Spleen (tissue), 11 donors: ENCODE measurements at regions not wholly inside any gene's neighbourhood (a gene's known extent, or its start where the extent isn't known, plus 50 kb on each side); places are given as distances from the start of the nearest gene placed in this dataset.

Experiments used
- DNase-seq: peaks from one replicate; pipeline ENCODE4 v3.0.0-alpha.2; 2020
- H3K27ac ChIP-seq, 8 donors: fragments of 200-600 bp; sonication (generic) in 7 of 8; 1 replicate in 4 of 8; 2 replicates in 4 of 8; pipeline versions ENCODE4 v1.5.0 to v1.8.0; 2016 to 2021; ENCODE audit warnings: inconsistent platforms in 4 of 8, mild to moderate bottlenecking in 4 of 8, moderate library complexity in 1 of 8
- H3K27me3 ChIP-seq, 7 donors: fragments of 200-600 bp; sonication (generic) in 6 of 7; replicated peaks in 1 of 7; 1 replicate in 4 of 7; 2 replicates in 3 of 7; pipeline versions ENCODE4 v1.5.0 to v1.8.0; 2016 to 2021; ENCODE audit warnings: inconsistent platforms in 3 of 7, mild to moderate bottlenecking in 1 of 7
- H3K36me3 ChIP-seq, 6 donors: fragments of 200-600 bp; sonication (generic) in 5 of 6; 1 replicate in 4 of 6; 2 replicates in 2 of 6; pipeline versions ENCODE4 v1.5.0 to v1.8.0; 2016 to 2021; ENCODE audit warnings: inconsistent platforms in 2 of 6
- H3K4me1 ChIP-seq, 6 donors: fragments of 200-600 bp; sonication (generic) in 5 of 6; 1 replicate in 3 of 6; 2 replicates in 3 of 6; pipeline versions ENCODE4 v1.5.0 to v1.8.0; 2016 to 2021; ENCODE audit warnings: inconsistent platforms in 3 of 6
- H3K4me3 ChIP-seq, 8 donors: fragments of 200-600 bp; sonication (generic) in 7 of 8; 1 replicate in 4 of 8; 2 replicates in 4 of 8; pipeline versions ENCODE4 v1.5.0 to v1.8.0; 2016 to 2021; ENCODE audit warnings: inconsistent platforms in 4 of 8, mild to moderate bottlenecking in 4 of 8, moderate library complexity in 2 of 8
- H3K9me3 ChIP-seq, 8 donors: fragments of 200-600 bp; sonication (generic) in 7 of 8; 1 replicate in 4 of 8; 2 replicates in 4 of 8; pipeline versions ENCODE4 v1.5.0 to v1.8.0; 2016 to 2021; ENCODE audit warnings: inconsistent platforms in 4 of 8
- CTCF ChIP-seq, 11 experiments: fragments of 200-600 bp in 7 of 11; fragments of 450-650 bp in 4 of 11; sonication (generic) in 4 of 11; IDR thresholded peaks in 8 of 11; conservative IDR thresholded peaks in 3 of 11; 1 replicate in 7 of 11; 2 replicates in 4 of 11; pipeline versions ENCODE4 v1.4.0 to v1.8.0; 2016 to 2021; ENCODE audit warnings: antibody characterized with exemption in 11 of 11, inconsistent platforms in 4 of 11, mild to moderate bottlenecking in 1 of 11
- POLR2A ChIP-seq, 3 donors: fragments of 450-650 bp; IDR thresholded peaks; one replicate each; pipeline ENCODE4 v1.5.1; 2017; ENCODE audit warnings: antibody characterized with exemption in 3 of 3, mild to moderate bottlenecking in 1 of 3
- POLR2AphosphoS5 ChIP-seq, 3 donors: sonication (generic); formaldehyde crosslinking; IDR thresholded peaks; one replicate each; pipeline ENCODE4 v1.5.1; 2017; ENCODE audit warnings: antibody characterized with exemption in 3 of 3
- WGBS, 5 donors: extraction: QIAGEN DNeasy Blood & Tissue Kit in 3 of 5; methylation state at CpG; one replicate each; pipeline versions ENCODE4 v1.1.5 to v1.1.7; 2013 to 2018; 5-methylcytosine and 5-hydroxymethylcytosine counted together
- intact Hi-C: fragments of 100-400 bp; cut with DNase I; formaldehyde crosslinking; loops from one replicate; pipeline ENCODE4 v1.15.0; 2023; ENCODE audit warnings: low total_unique reads
- donor health status: healthy with polysubstance abuse.
- donor health status: DM: no; HTN: no; CAD: no; lungs with moderate emphysema.
- donor health status: DM: no; HTN: no; CAD: no.
- donor health status: Bipolar disorder and iron deficiency.
- donor health status: healthy.
- donor health status: DM: no; HTN: no; CAD: no.
- donor health status: DM: yes; HTN: yes; CAD: no.

- Histone ChIP-seq H3K27ac (no peak overlapping the region), H3K4me3 (no peak overlapping the region), H3K27me3 (no peaks in the 10 kb centered on the region), H3K4me1 (no peaks in the 10 kb centered on the region), H3K36me3 (no peaks in the 10 kb centered on the region), H3K9me3 (peaks cover 0 to 6% (median 0%) of the 10 kb centered on the region in 8 donors)
- 81 to 97% (median 86%) methylated on average over 1 of the region's 1 CpG for whole genome bisulfite sequencing, 5 donors
- intact Hi-C loops: no loop called here
- DNase-seq: no peak
- TF ChIP-seq POLR2A (IDR thresholded peaks at IDR 0.05): no peak
- TF ChIP-seq CTCF (IDR thresholded peaks at IDR 0.05 in 8 of 11, conservative IDR thresholded peaks at IDR 0.05 in 3 of 11): no peak
- no peak for TF ChIP-seq POLR2AphosphoS5 (IDR thresholded peaks at IDR 0.05)
Measured at GRCh38 chr4:111296466-111296865, 673.6 kb upstream of the PITX2 start.

- no peak for DNase-seq
- H3K9me3 ChIP-seq: peaks cover 0 to 12% (median 4%) of the 10 kb centered on the region in 8 donors
- no peaks in the 10 kb centered on the region for H3K36me3 ChIP-seq
- H3K27me3 ChIP-seq: no peaks in the 10 kb centered on the region
- intact Hi-C loops: no loop called here
- TF ChIP-seq POLR2AphosphoS5 (IDR thresholded peaks at IDR 0.05) (no peak), POLR2A (IDR thresholded peaks at IDR 0.05) (no peak), CTCF (IDR thresholded peaks at IDR 0.05 in 8 of 11, conservative IDR thresholded peaks at IDR 0.05 in 3 of 11) (no peak)
- no peak overlapping the region for H3K4me3 ChIP-seq
- no peaks in the 10 kb centered on the region for H3K4me1 ChIP-seq
- H3K27ac ChIP-seq: no peak overlapping the region
Measured at GRCh38 chr4:111303806-111304205, 680.9 kb upstream of the PITX2 start.

GRCh38 chr4:111323496-111323895, 700.6 kb upstream of the PITX2 start:
- WGBS, 5 donors: 67 to 79% (median 75%) methylated on average over 6 of the region's 6 CpGs
- intact Hi-C loops: no loop called here
- Histone ChIP-seq H3K36me3 (no peaks in the 10 kb centered on the region), H3K9me3 (no peaks in the 10 kb centered on the region), H3K4me1 (no peaks in the 10 kb centered on the region), H3K27me3 (no peaks in the 10 kb centered on the region), H3K27ac (no peak overlapping the region), H3K4me3 (no peak overlapping the region)
- no peak for TF ChIP-seq POLR2A (IDR thresholded peaks at IDR 0.05)
- TF ChIP-seq CTCF (IDR thresholded peaks at IDR 0.05 in 8 of 11, conservative IDR thresholded peaks at IDR 0.05 in 3 of 11): no peak
- TF ChIP-seq POLR2AphosphoS5 (IDR thresholded peaks at IDR 0.05): no peak
- no peak for DNase-seq

DNA sequence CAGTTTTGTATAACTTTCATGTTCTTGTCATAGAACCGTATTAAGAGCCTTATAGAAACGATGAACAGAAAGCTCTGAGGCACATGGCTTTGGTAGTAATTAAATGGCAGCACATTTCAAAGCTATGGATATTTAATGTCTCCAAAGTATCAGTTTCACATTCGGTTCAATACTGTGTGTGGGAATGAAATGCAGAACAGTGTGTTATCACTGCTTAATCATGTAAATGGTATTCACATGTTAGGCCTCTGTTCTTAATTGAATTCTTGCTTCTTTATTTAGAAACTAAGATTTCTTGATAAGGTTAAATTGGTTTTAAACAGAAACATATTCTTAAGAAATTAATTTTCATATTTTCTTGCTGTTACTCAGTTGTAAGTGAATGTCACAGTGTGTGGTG, 701.0 kb upstream of the PITX2 start:
- no peaks in the 10 kb centered on the region for H3K9me3 ChIP-seq
- H3K27me3 ChIP-seq: no peaks in the 10 kb centered on the region
- no peak overlapping the region for H3K4me3 ChIP-seq
- DNase-seq: no peak
- intact Hi-C loops: no loop called here
- no peaks in the 10 kb centered on the region for H3K4me1 ChIP-seq
- no peaks in the 10 kb centered on the region for H3K36me3 ChIP-seq
- WGBS, 5 donors: 71 to 93% (median 78%) methylated on average over 3 of the region's 3 CpGs
- TF ChIP-seq CTCF (IDR thresholded peaks at IDR 0.05 in 8 of 11, conservative IDR thresholded peaks at IDR 0.05 in 3 of 11) (no peak), POLR2AphosphoS5 (IDR thresholded peaks at IDR 0.05) (no peak), POLR2A (IDR thresholded peaks at IDR 0.05) (no peak)
- H3K27ac ChIP-seq: no peak overlapping the region
